ENCODE measurements at regions not wholly inside any gene's neighbourhood (a gene's known extent, or its start where the extent isn't known, plus 50 kb on each side); places are given as distances from the start of the nearest gene placed in this dataset.
A peak's percentile ranks its signal among the peaks of the same experiment; 100 is the strongest.

GRCh38 chr20:22501566-22502344 is 82.6 kb downstream of the FOXA2 start:
- H3K9ac ChIP-seq (ENCODE audit: insufficient read depth in 1 of 2, low read length in 2 of 2), result no peak overlapping the region
- no peak overlapping the region for H3K4me3 ChIP-seq
- H3K27ac ChIP-seq (ENCODE audit: low read depth in 1 of 2, low read length in 1 of 2), result no peak overlapping the region
- peaks cover 0 to 2% (median 0%) of the 10 kb centered on the region in 4 donors for H3K9me3 ChIP-seq (ENCODE audit: control insufficient read depth in 4 of 4, insufficient read depth in 3 of 4, low read length in 3 of 4)
- WGBS, 2 donors, result 84% methylated on average over 11 of the region's 11 CpGs
- no peaks in the 10 kb centered on the region for H3K4me1 ChIP-seq (ENCODE audit: control insufficient read depth in 5 of 5, insufficient read depth in 5 of 5, low read length in 5 of 5)
- no peaks in the 10 kb centered on the region for H3K27me3 ChIP-seq (ENCODE audit: control insufficient read depth in 3 of 3, insufficient read depth in 3 of 3, low read length in 2 of 3)
- TF ChIP-seq CTCF (IDR thresholded peaks at IDR 0.05; ENCODE audit: control extremely low read depth, extremely low read depth), result no peak
- no peak for ATAC-seq (ENCODE audit: insufficient read depth, low FRiP score)
- H3K36me3 ChIP-seq (ENCODE audit: control insufficient read depth in 4 of 4, insufficient read depth in 4 of 4, low read length in 4 of 4), result no peaks in the 10 kb centered on the region
- DNase-seq, result no peak

GRCh38 chr20:22501034-22501433 is 83.3 kb downstream of the FOXA2 start:
- H3K4me1 ChIP-seq (ENCODE audit: control insufficient read depth in 5 of 5, insufficient read depth in 5 of 5, low read length in 5 of 5), result no peaks in the 10 kb centered on the region
- no peak for TF ChIP-seq CTCF (IDR thresholded peaks at IDR 0.05; ENCODE audit: control extremely low read depth, extremely low read depth)
- no peak overlapping the region for H3K9ac ChIP-seq (ENCODE audit: insufficient read depth in 1 of 2, low read length in 2 of 2)
- H3K4me3 ChIP-seq, result no peak overlapping the region
- peaks cover 0 to 2% (median 0%) of the 10 kb centered on the region in 4 donors for H3K9me3 ChIP-seq (ENCODE audit: control insufficient read depth in 4 of 4, insufficient read depth in 3 of 4, low read length in 3 of 4)
- no peak overlapping the region for H3K27ac ChIP-seq (ENCODE audit: low read depth in 1 of 2, low read length in 1 of 2)
- H3K27me3 ChIP-seq (ENCODE audit: control insufficient read depth in 3 of 3, insufficient read depth in 3 of 3, low read length in 2 of 3), result no peaks in the 10 kb centered on the region
- ATAC-seq (ENCODE audit: insufficient read depth, low FRiP score) (no peak), DNase-seq (no peak)
- H3K36me3 ChIP-seq (ENCODE audit: control insufficient read depth in 4 of 4, insufficient read depth in 4 of 4, low read length in 4 of 4), result no peaks in the 10 kb centered on the region

GRCh38 chr20:22499515-22500166 is 84.7 kb downstream of the FOXA2 start:
- WGBS, 2 donors, result 67 to 75% methylated on average over 10 of the region's 10 CpGs
- Histone ChIP-seq H3K27me3 (ENCODE audit: control insufficient read depth in 3 of 3, insufficient read depth in 3 of 3, low read length in 2 of 3) (no peaks in the 10 kb centered on the region), H3K9me3 (ENCODE audit: control insufficient read depth in 4 of 4, insufficient read depth in 3 of 4, low read length in 3 of 4) (peaks cover 0 to 2% (median 0%) of the 10 kb centered on the region in 4 donors), H3K4me3 (no peak overlapping the region), H3K36me3 (ENCODE audit: control insufficient read depth in 4 of 4, insufficient read depth in 4 of 4, low read length in 4 of 4) (no peaks in the 10 kb centered on the region), H3K9ac (ENCODE audit: insufficient read depth in 1 of 2, low read length in 2 of 2) (no peak overlapping the region), H3K4me1 (ENCODE audit: control insufficient read depth in 5 of 5, insufficient read depth in 5 of 5, low read length in 5 of 5) (no peaks in the 10 kb centered on the region), H3K27ac (ENCODE audit: low read depth in 1 of 2, low read length in 1 of 2) (no peak overlapping the region)
- DNase-seq (peak in 1 of 3 donors; percentile 8), ATAC-seq (ENCODE audit: insufficient read depth, low FRiP score) (no peak)
- TF ChIP-seq CTCF (IDR thresholded peaks at IDR 0.05; ENCODE audit: control extremely low read depth, extremely low read depth), result no peak
